NCI-H2081 (cell line): ENCODE measurements at regions not wholly inside any gene's neighbourhood (a gene's known extent, or its start where the extent isn't known, plus 50 kb on each side); places are given as distances from the start of the nearest gene placed in this dataset.

Experiments used
- DNase-seq, 2 experiments: peaks; one replicate each; lab custom pipeline; 2025; lab: John Stamatoyannopoulos, UW

- no peak for DNase-seq
Observed at GRCh38 chr7:17601921-17602320, 303.5 kb downstream of the AHR start.

- DNase-seq, result no peak
Observed at GRCh38 chr7:17608114-17608833, 309.8 kb downstream of the AHR start.

GRCh38 chr7:17611611-17612010 is 313.2 kb downstream of the AHR start:
- no peak for DNase-seq

GRCh38 chr7:17613338-17614041 is 315.0 kb downstream of the AHR start:
- no peak for DNase-seq

GRCh38 chr7:17617380-17617779 is 318.9 kb downstream of the AHR start:
- DNase-seq, result no peak

- DNase-seq, result no peak
Observed at GRCh38 chr7:17617857-17618651, 319.6 kb downstream of the AHR start.

- no peak for DNase-seq
Observed at GRCh38 chr7:17618652-17618974, 320.2 kb downstream of the AHR start.

- no peak for DNase-seq
Observed at GRCh38 chr7:17619196-17619818, 320.9 kb downstream of the AHR start.

GRCh38 chr7:17620566-17620965 is 319.7 kb downstream of the SNX13 start:
- no peak for DNase-seq

GRCh38 chr7:17622451-17622850 is 317.8 kb downstream of the SNX13 start:
- no peak for DNase-seq

- DNase-seq, result no peak
Observed at GRCh38 chr7:17623546-17624185, 316.6 kb downstream of the SNX13 start.

- no peak for DNase-seq
Observed at GRCh38 chr7:17624379-17624778, 315.9 kb downstream of the SNX13 start.

- DNase-seq, result no peak
Observed at GRCh38 chr7:17625043-17625442, 315.3 kb downstream of the SNX13 start.

- DNase-seq, result no peak
Observed at GRCh38 chr7:17626235-17626634, 314.1 kb downstream of the SNX13 start.

GRCh38 chr7:17631061-17631460 is 309.2 kb downstream of the SNX13 start:
- no peak for DNase-seq

- no peak for DNase-seq
Observed at GRCh38 chr7:17632384-17632783, 307.9 kb downstream of the SNX13 start.

GRCh38 chr7:17633067-17633466 is 307.2 kb downstream of the SNX13 start:
- no peak for DNase-seq

- DNase-seq, result no peak
Observed at GRCh38 chr7:17638727-17639126, 301.6 kb downstream of the SNX13 start.

GRCh38 chr7:17640730-17641377 is 299.4 kb downstream of the SNX13 start:
- peak; percentile 47 to 50 for DNase-seq

- DNase-seq, result no peak
Observed at GRCh38 chr7:17645500-17645899, 294.8 kb downstream of the SNX13 start.

GRCh38 chr7:17646253-17646956 is 293.9 kb downstream of the SNX13 start:
- no peak for DNase-seq
